ENCODE measurements at regions not wholly inside any gene's neighbourhood (a gene's known extent, or its start where the extent isn't known, plus 50 kb on each side); places are given as distances from the start of the nearest gene placed in this dataset.

DNA sequence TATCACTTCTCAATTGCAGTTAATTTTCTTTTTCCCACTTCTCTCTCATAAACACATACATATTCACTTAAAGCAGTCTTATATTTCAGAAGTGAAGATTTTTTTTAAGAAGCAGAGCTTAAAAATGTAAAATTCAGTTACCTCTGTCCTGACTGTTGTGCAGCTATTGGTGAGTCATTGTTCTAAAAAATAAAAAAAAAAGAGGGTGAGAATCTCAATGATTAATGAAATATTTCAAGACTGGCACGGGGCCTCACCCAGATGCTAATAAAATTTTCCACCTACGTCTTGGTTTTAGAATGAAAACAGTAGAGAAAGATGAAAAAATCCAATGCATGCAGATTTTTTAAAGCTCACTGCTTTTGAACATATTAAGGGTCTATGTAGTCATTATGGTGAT lies 67.7 kb downstream of the RDH14 start:
- H3K27ac ChIP-seq = no peak overlapping the region
- intact Hi-C loops (cut with DNase I) = no loop called here
- peaks cover 0 to 3% (median 0%) of the 10 kb centered on the region in 9 donors for H3K27me3 ChIP-seq
- TF ChIP-seq POLR2A (IDR thresholded peaks at IDR 0.05) = no peak
- TF ChIP-seq, protein P1, sequence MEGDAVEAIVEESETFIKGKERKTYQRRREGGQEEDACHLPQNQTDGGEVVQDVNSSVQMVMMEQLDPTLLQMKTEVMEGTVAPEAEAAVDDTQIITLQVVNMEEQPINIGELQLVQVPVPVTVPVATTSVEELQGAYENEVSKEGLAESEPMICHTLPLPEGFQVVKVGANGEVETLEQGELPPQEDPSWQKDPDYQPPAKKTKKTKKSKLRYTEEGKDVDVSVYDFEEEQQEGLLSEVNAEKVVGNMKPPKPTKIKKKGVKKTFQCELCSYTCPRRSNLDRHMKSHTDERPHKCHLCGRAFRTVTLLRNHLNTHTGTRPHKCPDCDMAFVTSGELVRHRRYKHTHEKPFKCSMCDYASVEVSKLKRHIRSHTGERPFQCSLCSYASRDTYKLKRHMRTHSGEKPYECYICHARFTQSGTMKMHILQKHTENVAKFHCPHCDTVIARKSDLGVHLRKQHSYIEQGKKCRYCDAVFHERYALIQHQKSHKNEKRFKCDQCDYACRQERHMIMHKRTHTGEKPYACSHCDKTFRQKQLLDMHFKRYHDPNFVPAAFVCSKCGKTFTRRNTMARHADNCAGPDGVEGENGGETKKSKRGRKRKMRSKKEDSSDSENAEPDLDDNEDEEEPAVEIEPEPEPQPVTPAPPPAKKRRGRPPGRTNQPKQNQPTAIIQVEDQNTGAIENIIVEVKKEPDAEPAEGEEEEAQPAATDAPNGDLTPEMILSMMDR (IDR thresholded peaks at IDR 0.05) = no peak
- 76 to 89% (median 84%) methylated on average over 2 of the region's 2 CpGs for WGBS, 4 donors
- no peak overlapping the region for H3K4me3 ChIP-seq
- DNase-seq (no peak), ATAC-seq (no peak)
- H3K4me1 ChIP-seq = no peaks in the 10 kb centered on the region
- H3K9me3 ChIP-seq = no peaks in the 10 kb centered on the region
- no peaks in the 10 kb centered on the region for H3K36me3 ChIP-seq

DNA sequence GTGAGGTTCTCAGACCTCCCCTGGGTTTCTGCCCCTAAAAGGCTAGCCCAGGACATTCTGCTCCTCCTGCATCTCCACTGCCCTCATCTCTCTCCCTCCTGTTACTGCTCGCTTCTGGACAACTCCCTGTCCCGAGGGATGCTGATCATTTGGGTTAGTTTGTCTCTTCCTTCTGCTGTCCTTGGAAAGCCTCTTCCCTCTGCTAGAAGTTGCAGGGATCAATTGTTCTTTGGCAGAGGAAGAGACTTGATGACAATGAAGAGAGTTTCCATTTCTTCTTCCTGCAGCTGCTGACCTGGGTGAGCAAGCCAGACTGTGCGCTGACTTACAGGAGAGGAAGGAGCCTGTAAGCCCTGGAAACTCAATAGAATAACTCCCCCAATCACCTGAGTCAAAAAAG lies 68.9 kb downstream of the RDH14 start:
- no peak for ATAC-seq
- H3K4me3 ChIP-seq = no peak overlapping the region
- H3K27ac ChIP-seq = no peak overlapping the region
- H3K9me3 ChIP-seq = no peaks in the 10 kb centered on the region
- no peaks in the 10 kb centered on the region for H3K4me1 ChIP-seq
- TF ChIP-seq, protein P1 (IDR thresholded peaks at IDR 0.05) = no peak
- TF ChIP-seq POLR2A (IDR thresholded peaks at IDR 0.05) = no peak
- intact Hi-C loops (cut with DNase I) = no loop called here
- 54 to 67% (median 62%) methylated on average over 3 of the region's 3 CpGs for WGBS, 4 donors
- H3K27me3 ChIP-seq = peaks cover 0 to 3% (median 0%) of the 10 kb centered on the region in 9 donors
- no peak for DNase-seq
- H3K36me3 ChIP-seq = no peaks in the 10 kb centered on the region

DNA sequence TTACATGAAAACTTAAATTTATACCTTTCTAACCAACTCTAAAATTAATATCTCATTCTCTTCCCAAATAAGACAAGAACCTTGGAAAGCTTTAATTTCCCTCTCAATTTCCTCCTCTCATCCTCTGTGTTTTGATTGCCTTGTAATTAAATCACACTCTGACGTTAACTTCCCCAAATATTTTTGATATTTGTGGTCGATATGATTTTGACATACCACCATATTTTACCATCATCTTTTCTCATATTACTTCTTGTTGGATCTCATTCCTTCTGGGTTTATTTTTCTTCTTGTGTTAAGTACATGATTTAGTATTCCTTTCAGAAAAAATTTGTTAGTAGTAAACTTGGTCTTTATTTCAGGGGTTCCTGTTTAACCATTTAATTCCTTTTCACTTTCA lies 69.6 kb downstream of the RDH14 start:
- ATAC-seq (no peak), DNase-seq (no peak)
- intact Hi-C loops (cut with DNase I) = no loop called here
- H3K4me1 ChIP-seq = no peaks in the 10 kb centered on the region
- TF ChIP-seq, protein P1 (IDR thresholded peaks at IDR 0.05) = no peak
- TF ChIP-seq POLR2A (IDR thresholded peaks at IDR 0.05) = no peak
- no peaks in the 10 kb centered on the region for H3K9me3 ChIP-seq
- no peaks in the 10 kb centered on the region for H3K36me3 ChIP-seq
- peaks cover 0 to 3% (median 0%) of the 10 kb centered on the region in 9 donors for H3K27me3 ChIP-seq
- no peak overlapping the region for H3K27ac ChIP-seq
- 61 to 70% (median 69%) methylated on average over 2 of the region's 2 CpGs for WGBS, 4 donors
- no peak overlapping the region for H3K4me3 ChIP-seq

DNA sequence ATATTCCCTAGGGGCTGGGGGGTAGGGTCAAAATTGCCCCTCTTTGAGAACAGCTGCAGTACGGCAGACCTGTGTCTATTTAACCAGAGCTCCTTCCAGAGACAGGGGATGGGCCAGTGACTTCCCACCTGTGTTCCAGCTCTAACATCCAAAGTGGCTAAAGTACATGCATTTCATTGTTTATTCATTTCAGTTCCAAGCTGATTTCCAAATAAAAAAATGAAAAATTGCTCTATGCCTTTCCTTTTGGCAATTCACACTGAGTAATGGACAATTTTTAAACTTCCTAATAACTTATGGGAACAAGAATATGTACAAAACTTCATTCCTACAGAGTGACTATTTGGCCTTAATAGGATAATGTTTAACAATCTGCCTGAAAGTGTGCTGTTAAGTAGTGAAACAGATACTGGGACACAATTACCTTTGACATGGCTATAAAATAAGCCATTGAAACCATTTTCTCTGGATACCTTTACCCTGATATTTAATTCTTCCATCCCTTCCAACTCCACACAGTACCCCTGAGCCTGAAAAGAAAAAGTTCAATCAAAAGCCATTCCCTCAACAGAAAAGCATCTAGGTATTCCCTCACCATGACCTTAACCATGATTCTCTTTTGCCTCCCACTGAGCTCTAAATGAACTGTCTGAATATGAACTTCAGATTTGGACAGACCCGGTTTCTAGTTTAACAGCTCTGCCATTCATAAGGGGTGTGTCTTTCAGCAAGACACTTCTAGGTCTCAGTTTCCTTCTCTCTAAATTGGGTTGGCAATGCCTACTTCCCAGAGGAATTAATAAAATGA lies 73.1 kb downstream of the RDH14 start:
- H3K27me3 ChIP-seq = no peaks in the 10 kb centered on the region
- ATAC-seq (no peak), DNase-seq (no peak)
- H3K36me3 ChIP-seq = no peaks in the 10 kb centered on the region
- no peaks in the 10 kb centered on the region for H3K9me3 ChIP-seq
- intact Hi-C loops (cut with DNase I) = no loop called here
- no peak overlapping the region for H3K4me3 ChIP-seq
- H3K4me1 ChIP-seq = no peaks in the 10 kb centered on the region
- 78 to 92% (median 89%) methylated on average over 2 of the region's 2 CpGs for WGBS, 4 donors
- TF ChIP-seq, protein P1 (IDR thresholded peaks at IDR 0.05) = no peak
- TF ChIP-seq POLR2A (IDR thresholded peaks at IDR 0.05) = no peak
- H3K27ac ChIP-seq = no peak overlapping the region
